ENCODE measurements at regions not wholly inside any gene's neighbourhood (a gene's known extent, or its start where the extent isn't known, plus 50 kb on each side); places are given as distances from the start of the nearest gene placed in this dataset.

GRCh38 chr2:67985586-67985985 is 77.2 kb downstream of the C1D start:
- no peak for TF ChIP-seq POLR2AphosphoS5 (IDR thresholded peaks at IDR 0.05; ENCODE audit: low read depth)
- TF ChIP-seq CTCF (conservative IDR thresholded peaks at IDR 0.05; ENCODE audit: low read depth in 2 of 2): no peak
- no peak for TF ChIP-seq ETS1 (IDR thresholded peaks at IDR 0.05)
- TF ChIP-seq ZNF331 (CRISPR knock-in tag; IDR thresholded peaks at IDR 0.05; ENCODE audit: low read depth): no peak
- no peak for TF ChIP-seq REST (IDR thresholded peaks at IDR 0.05; ENCODE audit: unreplicated experiment)
